ENCODE measurements at regions not wholly inside any gene's neighbourhood (a gene's known extent, or its start where the extent isn't known, plus 50 kb on each side); places are given as distances from the start of the nearest gene placed in this dataset.

DNA sequence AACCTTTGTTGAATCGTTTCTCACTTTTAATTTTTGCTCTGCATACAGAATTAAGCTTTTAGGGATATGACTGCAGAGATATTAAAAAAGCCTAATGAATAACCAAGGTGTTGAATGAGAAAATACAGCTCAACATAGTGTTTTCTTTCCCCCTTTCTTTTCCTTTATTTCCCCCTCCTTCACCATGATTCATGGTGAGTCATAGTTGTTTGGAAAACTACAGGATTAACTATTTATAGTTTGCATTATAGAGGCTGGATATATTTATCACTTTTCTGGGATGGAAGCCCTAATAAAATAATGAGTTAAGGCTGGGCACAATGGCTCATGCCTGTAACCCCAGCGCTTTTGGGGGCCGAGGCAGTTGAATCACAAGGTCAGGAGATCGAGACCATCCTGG is 115.0 kb downstream of the DNAJB9 start:
- peaks cover 0 to 4% (median 0%) of the 10 kb centered on the region in 5 donors for H3K27me3 Mint-ChIP-seq
- Histone ChIP-seq H3K4me3 (ENCODE audit: low read length) (no peak overlapping the region), H3K27ac (ENCODE audit: low read depth, low read length) (no peak overlapping the region), H3K9me3 (ENCODE audit: control insufficient read depth in 2 of 3, low read length in 3 of 3) (no peaks in the 10 kb centered on the region), H3K36me3 (ENCODE audit: control insufficient read depth in 2 of 3, insufficient read depth in 3 of 3, low read length in 3 of 3) (no peaks in the 10 kb centered on the region), H3K4me1 (ENCODE audit: control insufficient read depth in 2 of 2, insufficient read depth in 2 of 2, low read length in 2 of 2) (no peaks in the 10 kb centered on the region), H3K27me3 (ENCODE audit: control insufficient read depth in 2 of 2, insufficient read depth in 2 of 2, low read length in 2 of 2) (no peaks in the 10 kb centered on the region)
- H3K36me3 Mint-ChIP-seq = no peaks in the 10 kb centered on the region
- peaks cover 0 to 13% (median 4%) of the 10 kb centered on the region in 11 donors for H3K9me3 Mint-ChIP-seq
- intact Hi-C loops (cut with micrococcal nuclease) = no loop called here
- POLR2A ChIA-PET = no interaction called here
- CTCF ChIA-PET = no interaction called here
- no peak overlapping the region for H3K4me3 Mint-ChIP-seq
- no peaks in the 10 kb centered on the region for H3K4me1 Mint-ChIP-seq
- ATAC-seq = no peak
- DNase-seq = no peak
- H3K27ac Mint-ChIP-seq = no peak overlapping the region

- intact Hi-C loops (cut with micrococcal nuclease) = no loop called here
Measured at GRCh38 chr7:108686494-108686893, 116.8 kb downstream of the DNAJB9 start.

DNA sequence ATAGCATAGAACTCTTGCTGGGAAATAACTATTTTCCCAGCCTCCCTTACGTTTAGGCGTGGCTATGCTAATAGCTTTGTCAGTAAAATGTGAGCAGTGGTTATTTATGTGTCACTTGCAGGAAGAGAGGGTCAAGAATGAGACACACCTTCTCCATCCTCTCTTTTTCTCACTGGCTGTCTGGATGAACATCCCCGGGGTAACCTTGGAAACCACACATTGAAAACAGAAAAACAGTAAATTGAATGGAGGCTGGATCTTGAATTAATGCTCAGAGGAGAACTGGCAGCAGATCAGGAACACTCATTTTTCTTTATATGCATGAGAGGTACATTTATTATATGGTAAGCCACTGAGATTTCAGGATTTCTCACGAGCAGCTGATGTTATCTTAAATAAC is 127.6 kb downstream of the DNAJB9 start:
- Histone ChIP-seq H3K27ac (ENCODE audit: low read depth, low read length) (no peak overlapping the region), H3K27me3 (ENCODE audit: control insufficient read depth in 2 of 2, insufficient read depth in 2 of 2, low read length in 2 of 2) (no peaks in the 10 kb centered on the region), H3K36me3 (ENCODE audit: control insufficient read depth in 2 of 3, insufficient read depth in 3 of 3, low read length in 3 of 3) (no peaks in the 10 kb centered on the region), H3K4me3 (ENCODE audit: low read length) (no peak overlapping the region), H3K4me1 (ENCODE audit: control insufficient read depth in 2 of 2, insufficient read depth in 2 of 2, low read length in 2 of 2) (no peaks in the 10 kb centered on the region), H3K9me3 (ENCODE audit: control insufficient read depth in 2 of 3, low read length in 3 of 3) (no peaks in the 10 kb centered on the region)
- H3K27me3 Mint-ChIP-seq = peaks cover 0 to 17% (median 6%) of the 10 kb centered on the region in 5 donors
- no peak overlapping the region for H3K27ac Mint-ChIP-seq
- ATAC-seq (no peak), DNase-seq (no peak)
- H3K4me1 Mint-ChIP-seq = no peaks in the 10 kb centered on the region
- H3K4me3 Mint-ChIP-seq = no peak overlapping the region
- ChIA-PET POLR2A (no interaction called here), CTCF (no interaction called here)
- intact Hi-C loops (cut with micrococcal nuclease) = no loop called here
- H3K9me3 Mint-ChIP-seq = peaks cover 0 to 11% (median 5%) of the 10 kb centered on the region in 11 donors
- no peaks in the 10 kb centered on the region for H3K36me3 Mint-ChIP-seq

More at GRCh38 chr7:108686494-108686893, 116.8 kb downstream of the DNAJB9 start:
- DNase-seq = no peak
- no peaks in the 10 kb centered on the region for H3K27me3 Mint-ChIP-seq
- H3K4me3 Mint-ChIP-seq = no peak overlapping the region
- H3K4me1 ChIP-seq (ENCODE audit: control insufficient read depth in 2 of 2, insufficient read depth in 2 of 2, low read length in 2 of 2) = no peaks in the 10 kb centered on the region
- no peaks in the 10 kb centered on the region for H3K4me1 Mint-ChIP-seq
- no peaks in the 10 kb centered on the region for H3K36me3 ChIP-seq (ENCODE audit: control insufficient read depth in 2 of 3, insufficient read depth in 3 of 3, low read length in 3 of 3)
- ATAC-seq = no peak
- CTCF ChIA-PET = no interaction called here
- POLR2A ChIA-PET = no interaction called here
- peaks cover 0 to 20% (median 4%) of the 10 kb centered on the region in 11 donors for H3K9me3 Mint-ChIP-seq
- no peaks in the 10 kb centered on the region for H3K9me3 ChIP-seq (ENCODE audit: control insufficient read depth in 2 of 3, low read length in 3 of 3)
- H3K27ac Mint-ChIP-seq = no peak overlapping the region
- no peak overlapping the region for H3K4me3 ChIP-seq (ENCODE audit: low read length)
- H3K27me3 ChIP-seq (ENCODE audit: control insufficient read depth in 2 of 2, insufficient read depth in 2 of 2, low read length in 2 of 2) = no peaks in the 10 kb centered on the region
- no peak overlapping the region for H3K27ac ChIP-seq (ENCODE audit: low read depth, low read length)
- H3K36me3 Mint-ChIP-seq = no peaks in the 10 kb centered on the region

DNA sequence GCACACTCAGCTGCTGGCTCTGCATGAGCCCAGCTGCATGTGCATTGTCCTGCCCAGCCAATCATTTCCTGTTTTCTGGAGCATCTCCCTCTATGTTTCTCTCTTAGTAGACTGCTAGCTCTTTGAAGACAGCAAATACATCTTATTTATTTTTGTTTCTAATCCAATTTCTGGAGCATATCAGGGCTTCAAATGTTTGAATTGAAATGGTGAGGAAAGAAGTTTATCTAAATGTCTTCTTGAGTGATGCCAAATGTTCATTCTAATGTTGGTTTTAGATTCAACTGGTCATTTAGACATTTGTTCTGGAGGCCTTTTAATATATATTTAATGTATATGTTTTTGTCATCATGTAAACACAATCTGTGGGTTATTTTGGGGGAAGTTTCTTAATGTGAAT is 141.9 kb downstream of the DNAJB9 start:
- intact Hi-C loops (cut with micrococcal nuclease) = no loop called here
- no peaks in the 10 kb centered on the region for H3K9me3 ChIP-seq (ENCODE audit: control insufficient read depth in 2 of 3, low read length in 3 of 3)
- H3K4me1 Mint-ChIP-seq = no peaks in the 10 kb centered on the region
- no peak overlapping the region for H3K4me3 Mint-ChIP-seq
- peaks cover 2 to 29% (median 16%) of the 10 kb centered on the region in 5 donors for H3K27me3 Mint-ChIP-seq
- H3K4me3 ChIP-seq (ENCODE audit: low read length) = no peak overlapping the region
- ChIA-PET POLR2A (no interaction called here), CTCF (no interaction called here)
- H3K36me3 Mint-ChIP-seq = peaks cover 0 to 4% (median 0%) of the 10 kb centered on the region in 5 donors
- DNase-seq (no peak), ATAC-seq (no peak)
- peaks cover 0 to 9% (median 0%) of the 10 kb centered on the region in 11 donors for H3K9me3 Mint-ChIP-seq
- no peaks in the 10 kb centered on the region for H3K36me3 ChIP-seq (ENCODE audit: control insufficient read depth in 2 of 3, insufficient read depth in 3 of 3, low read length in 3 of 3)
- H3K4me1 ChIP-seq (ENCODE audit: control insufficient read depth in 2 of 2, insufficient read depth in 2 of 2, low read length in 2 of 2) = no peaks in the 10 kb centered on the region
- H3K27me3 ChIP-seq (ENCODE audit: control insufficient read depth in 2 of 2, insufficient read depth in 2 of 2, low read length in 2 of 2) = no peaks in the 10 kb centered on the region
- no peak overlapping the region for H3K27ac Mint-ChIP-seq
- no peak overlapping the region for H3K27ac ChIP-seq (ENCODE audit: low read depth, low read length)

DNA sequence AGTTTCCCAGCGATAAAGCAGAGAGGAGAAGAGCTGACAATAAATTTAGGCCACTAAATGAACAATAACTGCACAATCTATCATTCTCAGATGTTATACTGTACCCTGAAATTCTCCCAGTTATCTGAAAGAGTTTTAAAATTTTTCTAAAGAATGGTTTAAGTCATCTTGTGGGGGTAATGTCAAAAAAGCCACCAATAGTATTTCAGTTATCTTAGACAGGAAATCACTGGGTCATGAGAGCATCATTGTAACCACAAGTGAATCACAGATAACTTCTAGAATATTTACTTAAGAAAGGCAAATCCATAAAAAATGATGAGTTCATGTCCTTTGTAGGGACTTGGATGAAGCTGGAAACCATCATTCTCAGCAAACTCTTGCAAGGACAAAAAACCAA is 147.1 kb downstream of the DNAJB9 start:
- Mint-ChIP-seq H3K4me1 (no peaks in the 10 kb centered on the region), H3K36me3 (peaks cover 0 to 4% (median 0%) of the 10 kb centered on the region in 5 donors), H3K27ac (no peak overlapping the region), H3K27me3 (peaks cover 0 to 24% (median 16%) of the 10 kb centered on the region in 5 donors), H3K4me3 (no peak overlapping the region), H3K9me3 (peaks cover 0 to 16% (median 3%) of the 10 kb centered on the region in 11 donors)
- ATAC-seq = no peak
- Histone ChIP-seq H3K36me3 (ENCODE audit: control insufficient read depth in 2 of 3, insufficient read depth in 3 of 3, low read length in 3 of 3) (no peaks in the 10 kb centered on the region), H3K27ac (ENCODE audit: low read depth, low read length) (no peak overlapping the region), H3K4me1 (ENCODE audit: control insufficient read depth in 2 of 2, insufficient read depth in 2 of 2, low read length in 2 of 2) (no peaks in the 10 kb centered on the region), H3K27me3 (ENCODE audit: control insufficient read depth in 2 of 2, insufficient read depth in 2 of 2, low read length in 2 of 2) (no peaks in the 10 kb centered on the region), H3K4me3 (ENCODE audit: low read length) (no peak overlapping the region), H3K9me3 (ENCODE audit: control insufficient read depth in 2 of 3, low read length in 3 of 3) (no peaks in the 10 kb centered on the region)
- CTCF ChIA-PET = no interaction called here
- POLR2A ChIA-PET = no interaction called here
- no peak for DNase-seq
- intact Hi-C loops (cut with micrococcal nuclease) = no loop called here

DNA sequence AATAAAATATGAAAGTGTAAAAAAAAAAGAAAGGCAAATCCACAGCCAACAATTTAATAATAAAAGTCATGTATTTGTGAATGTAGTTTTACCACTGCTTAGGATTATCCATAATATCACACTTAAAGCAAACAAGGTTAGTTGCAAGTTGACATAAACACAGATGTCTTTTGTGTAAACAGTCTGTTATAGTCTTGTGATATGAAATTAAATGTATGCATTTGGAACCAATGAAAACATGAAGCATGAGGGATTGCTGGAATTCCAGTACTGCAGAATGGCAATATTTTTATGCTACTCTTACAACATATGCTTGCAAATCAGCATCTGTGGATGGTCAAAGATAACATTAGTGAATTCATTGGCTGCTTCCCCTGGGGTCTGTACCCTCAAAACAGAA is 148.1 kb downstream of the DNAJB9 start:
- DNase-seq (no peak), ATAC-seq (no peak)
- peaks cover 0 to 4% (median 0%) of the 10 kb centered on the region in 5 donors for H3K36me3 Mint-ChIP-seq
- CTCF ChIA-PET = no interaction called here
- H3K27ac ChIP-seq (ENCODE audit: low read depth, low read length) = no peak overlapping the region
- no peaks in the 10 kb centered on the region for H3K4me1 Mint-ChIP-seq
- peaks cover 0 to 19% (median 16%) of the 10 kb centered on the region in 5 donors for H3K27me3 Mint-ChIP-seq
- no peak overlapping the region for H3K4me3 Mint-ChIP-seq
- no peaks in the 10 kb centered on the region for H3K27me3 ChIP-seq (ENCODE audit: control insufficient read depth in 2 of 2, insufficient read depth in 2 of 2, low read length in 2 of 2)
- no peaks in the 10 kb centered on the region for H3K9me3 ChIP-seq (ENCODE audit: control insufficient read depth in 2 of 3, low read length in 3 of 3)
- H3K27ac Mint-ChIP-seq = no peak overlapping the region
- peaks cover 0 to 16% (median 2%) of the 10 kb centered on the region in 11 donors for H3K9me3 Mint-ChIP-seq
- H3K4me1 ChIP-seq (ENCODE audit: control insufficient read depth in 2 of 2, insufficient read depth in 2 of 2, low read length in 2 of 2) = no peaks in the 10 kb centered on the region
- POLR2A ChIA-PET = no interaction called here
- H3K36me3 ChIP-seq (ENCODE audit: control insufficient read depth in 2 of 3, insufficient read depth in 3 of 3, low read length in 3 of 3) = no peaks in the 10 kb centered on the region
- intact Hi-C loops (cut with micrococcal nuclease) = no loop called here
- H3K4me3 ChIP-seq (ENCODE audit: low read length) = no peak overlapping the region

- Histone ChIP-seq H3K9me3 (ENCODE audit: control insufficient read depth in 2 of 3, low read length in 3 of 3) (no peaks in the 10 kb centered on the region), H3K27ac (ENCODE audit: low read depth, low read length) (no peak overlapping the region), H3K36me3 (ENCODE audit: control insufficient read depth in 2 of 3, insufficient read depth in 3 of 3, low read length in 3 of 3) (no peaks in the 10 kb centered on the region), H3K4me3 (ENCODE audit: low read length) (no peak overlapping the region), H3K4me1 (ENCODE audit: control insufficient read depth in 2 of 2, insufficient read depth in 2 of 2, low read length in 2 of 2) (no peaks in the 10 kb centered on the region), H3K27me3 (ENCODE audit: control insufficient read depth in 2 of 2, insufficient read depth in 2 of 2, low read length in 2 of 2) (no peaks in the 10 kb centered on the region)
- Mint-ChIP-seq H3K4me3 (no peak overlapping the region), H3K27me3 (peaks cover 0 to 12% (median 7%) of the 10 kb centered on the region in 5 donors), H3K27ac (no peak overlapping the region), H3K4me1 (no peaks in the 10 kb centered on the region), H3K36me3 (no peaks in the 10 kb centered on the region), H3K9me3 (peaks cover 0 to 11% (median 2%) of the 10 kb centered on the region in 11 donors)
- DNase-seq (no peak), ATAC-seq (no peak)
- POLR2A ChIA-PET = no interaction called here
- CTCF ChIA-PET = no interaction called here
- intact Hi-C loops (cut with micrococcal nuclease) = no loop called here
Measured at GRCh38 chr7:108719631-108720030, 150.0 kb downstream of the DNAJB9 start.

All from naive thymus-derived CD4-positive, alpha-beta T cell (primary cell).